ENCODE measurements at regions not wholly inside any gene's neighbourhood (a gene's known extent, or its start where the extent isn't known, plus 50 kb on each side); places are given as distances from the start of the nearest gene placed in this dataset.

- TF ChIP-seq CTCF (IDR thresholded peaks at IDR 0.05; ENCODE audit: poor library complexity, severe bottlenecking), result no peak
- no peak for TF ChIP-seq POLR2AphosphoS5 (IDR thresholded peaks at IDR 0.05)
- TF ChIP-seq MXI1 (conservative IDR thresholded peaks at IDR 0.05; ENCODE audit: poor library complexity, severe bottlenecking), result no peak
These were observed 255.7 kb downstream of the CTTN start for GRCh38 chr11:70654016-70654415.
